ENCODE measurements at regions not wholly inside any gene's neighbourhood (a gene's known extent, or its start where the extent isn't known, plus 50 kb on each side); places are given as distances from the start of the nearest gene placed in this dataset.

DNA sequence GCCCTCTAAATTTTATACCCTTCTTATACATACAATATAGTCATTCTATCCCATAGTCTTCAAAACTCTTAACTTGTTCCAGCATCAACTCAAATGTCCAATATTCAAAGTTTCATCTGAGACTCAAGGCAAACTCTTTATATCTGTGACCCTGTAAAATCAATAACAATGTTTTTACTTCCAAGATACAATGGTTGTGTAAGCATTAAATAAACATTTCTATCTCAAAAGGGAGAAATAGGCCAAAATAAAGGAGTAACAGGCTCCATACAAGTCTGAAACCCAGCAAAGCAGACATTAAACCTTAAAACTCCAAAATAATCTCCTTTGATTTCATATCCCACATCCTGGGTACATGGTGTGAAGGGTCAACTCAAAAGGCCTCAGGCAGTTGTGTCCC lies 1299.1 kb downstream of the MRPL39 start:
- no peak for TF ChIP-seq POLR2AphosphoS5 (IDR thresholded peaks at IDR 0.05; ENCODE audit: borderline replicate concordance, low read depth, low read length)
- no peak for TF ChIP-seq EZH2 (IDR thresholded peaks at IDR 0.05)

Data from SK-N-MC (cell line).